ENCODE measurements at regions not wholly inside any gene's neighbourhood (a gene's known extent, or its start where the extent isn't known, plus 50 kb on each side); places are given as distances from the start of the nearest gene placed in this dataset.

- no peak overlapping the region for H2AK5ac ChIP-seq (ENCODE audit: low read depth, low read length)
- H3K79me1 ChIP-seq (ENCODE audit: low read depth, low read length) = no peaks in the 10 kb centered on the region
- ChIA-PET CTCF (ENCODE audit: partially characterized antibody) (no interaction called here), POLR2A (ENCODE audit: partially characterized antibody) (no interaction called here)
- no peak overlapping the region for H4K8ac ChIP-seq (ENCODE audit: extremely low read depth, insufficient read depth, low read length)
- H3K36me3 ChIP-seq (ENCODE audit: control insufficient read depth in 2 of 4, insufficient read depth in 4 of 4, low read length in 3 of 4) = no peaks in the 10 kb centered on the region; a peak in 1 of 8 replicates
- H2BK15ac ChIP-seq (ENCODE audit: low read length) = no peak overlapping the region
- no peak overlapping the region for H3K4ac ChIP-seq (replicated peaks; ENCODE audit: insufficient read length, low read depth, low read length)
- no peak overlapping the region for H2BK120ac ChIP-seq (replicated peaks; ENCODE audit: low read depth, low read length)
- H2BK12ac ChIP-seq (ENCODE audit: low read depth, low read length) = 0 out of 2 replicates have a peak overlapping the region, but pooled peaks have one; percentile 13
- WGBS, 2 experiments (ENCODE audit: extremely low coverage in 1 of 2, insufficient coverage in 1 of 2, insufficient read length in 1 of 2, insufficient replicate concordance in 2 of 2, low coverage in 1 of 2, low lambda C conversion rate in 2 of 2, missing lambda C conversion rate in 1 of 2) = 91% methylated on average over 3 of the region's 3 CpGs; no CpG with 5 or more reads in 1 of the 2 experiments
- H3K9me3 ChIP-seq (ENCODE audit: insufficient read depth in 2 of 2, low read depth in 1 of 2, low read length in 1 of 2) = no peaks in the 10 kb centered on the region
- H3K27me3 ChIP-seq (replicated peaks in 1 of 4; ENCODE audit: control insufficient read depth in 3 of 4, extremely low read depth in 1 of 4, insufficient read depth in 3 of 4, low read length in 3 of 4) = no peaks in the 10 kb centered on the region
- no peak overlapping the region for H3K4me3 ChIP-seq (ENCODE audit: extremely low read depth in 1 of 4, insufficient read depth in 2 of 4, low read depth in 3 of 4, low read length in 4 of 4)
- no peak overlapping the region for H3K56ac ChIP-seq (replicated peaks; ENCODE audit: insufficient read length, low read depth, low read length)
- no peak overlapping the region for H3K9ac ChIP-seq (replicated peaks in 1 of 4; ENCODE audit: extremely low read depth in 1 of 4, low read depth in 3 of 4, low read length in 3 of 4)
- H3K4me1 ChIP-seq (replicated peaks in 1 of 4; ENCODE audit: control insufficient read depth in 3 of 4, insufficient read depth in 4 of 4, low read length in 3 of 4) = peaks cover 0 to 17% (median 6%) of the 10 kb centered on the region in 4 experiments; a peak in 4 of 7 replicates
- no peak overlapping the region for H2BK20ac ChIP-seq (ENCODE audit: low read length)
- no peak for TF ChIP-seq HDAC2 (IDR thresholded peaks at IDR 0.05; ENCODE audit: borderline replicate concordance in 1 of 2, low read depth in 2 of 2, low read length in 2 of 2)
- no peak for TF ChIP-seq KDM5A (IDR thresholded peaks at IDR 0.05; ENCODE audit: low read length)
- TF ChIP-seq BCL11A (IDR thresholded peaks at IDR 0.05; ENCODE audit: low read depth in 2 of 2, low read length in 2 of 2) = no peak
- FAIRE-seq (no peak), DNase-seq (ENCODE audit: low read depth in 1 of 2, low spot score in 2 of 2) (no peak)
- no peak overlapping the region for H2BK5ac ChIP-seq (ENCODE audit: low read depth, low read length)
- no peak overlapping the region for H3K14ac ChIP-seq (ENCODE audit: insufficient read length)
- H3K23me2 ChIP-seq (ENCODE audit: low read depth, low read length) = no peaks in the 10 kb centered on the region
- no peak overlapping the region for H3K18ac ChIP-seq (ENCODE audit: extremely low read depth, low read length)
- no peak overlapping the region for H3K27ac ChIP-seq (ENCODE audit: low read depth, low read length)
- H4K91ac ChIP-seq (replicated peaks; ENCODE audit: insufficient read length, low read length) = no peak overlapping the region
- no peak overlapping the region for H3K23ac ChIP-seq (ENCODE audit: insufficient read length)
- no peaks in the 10 kb centered on the region for H4K20me1 ChIP-seq (replicated peaks in 1 of 2; ENCODE audit: control insufficient read depth in 1 of 2, insufficient read depth in 2 of 2, low read length in 2 of 2)
- H3K4me2 ChIP-seq (ENCODE audit: insufficient read depth in 1 of 2, low read depth in 2 of 2, low read length in 2 of 2) = no peak overlapping the region
- H4K5ac ChIP-seq (ENCODE audit: insufficient read length, low read depth, low read length) = no peak overlapping the region
- H2AFZ ChIP-seq (ENCODE audit: low read length) = no peak overlapping the region
- H3K79me2 ChIP-seq (ENCODE audit: control insufficient read depth in 1 of 2, insufficient read depth in 2 of 2, low read length in 2 of 2) = no peaks in the 10 kb centered on the region
Measured at GRCh38 chr20:11445161-11445560, 472.5 kb upstream of the BTBD3 start.

Data from H1 (cell line).